GM11168 (cell line): ENCODE measurements at regions not wholly inside any gene's neighbourhood (a gene's known extent, or its start where the extent isn't known, plus 50 kb on each side); places are given as distances from the start of the nearest gene placed in this dataset.
"Not testable (repeated sequence)": the region's sequence is repeated elsewhere in the genome, so short reads cannot be mapped to it uniquely, and the experiment has no call there.

Experiments used
- in situ Hi-C: fragments of 300-500 bp; cut with MboI; formaldehyde crosslinking; loops from one replicate; pipeline ENCODE4 v1.12.0; 2022; ENCODE audit warnings: low sequenced_read_pairs; ENCODE audit not compliant: unreplicated experiment

DNA sequence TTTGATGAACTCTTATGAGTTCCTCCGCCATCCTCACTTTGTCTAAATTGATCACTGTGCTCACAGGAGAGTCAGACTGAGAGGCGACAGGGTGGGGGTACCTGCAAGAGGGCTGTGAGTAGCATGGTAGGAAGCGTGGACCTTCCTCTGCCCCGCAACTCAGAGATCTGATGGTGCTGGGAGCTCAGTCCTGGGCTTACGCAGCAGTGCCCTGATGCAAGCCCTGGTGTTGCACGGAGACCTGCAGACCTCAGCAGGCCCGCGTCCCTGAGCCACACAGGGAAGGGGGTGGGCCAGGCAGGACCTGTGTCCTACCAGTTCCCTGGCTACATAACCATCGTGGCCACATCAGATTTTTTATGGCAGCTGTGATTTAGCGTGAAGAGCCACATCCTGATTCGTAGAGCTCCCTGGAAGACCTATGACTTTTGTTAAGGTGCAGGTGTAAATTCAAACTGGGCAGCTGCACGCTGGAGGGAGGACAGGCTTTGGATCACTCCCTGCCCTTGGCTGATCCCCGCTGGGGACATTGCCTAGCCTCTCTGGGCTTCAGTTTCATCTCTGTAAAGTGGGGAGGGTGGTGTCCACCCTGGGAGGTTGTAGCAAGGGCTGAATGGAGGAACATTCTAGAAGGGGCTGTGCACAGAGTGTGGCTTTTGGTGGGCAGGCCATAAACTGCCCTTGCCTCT, 176.1 kb downstream of the KLF13 start:
- in situ Hi-C loops = no loop called here

DNA sequence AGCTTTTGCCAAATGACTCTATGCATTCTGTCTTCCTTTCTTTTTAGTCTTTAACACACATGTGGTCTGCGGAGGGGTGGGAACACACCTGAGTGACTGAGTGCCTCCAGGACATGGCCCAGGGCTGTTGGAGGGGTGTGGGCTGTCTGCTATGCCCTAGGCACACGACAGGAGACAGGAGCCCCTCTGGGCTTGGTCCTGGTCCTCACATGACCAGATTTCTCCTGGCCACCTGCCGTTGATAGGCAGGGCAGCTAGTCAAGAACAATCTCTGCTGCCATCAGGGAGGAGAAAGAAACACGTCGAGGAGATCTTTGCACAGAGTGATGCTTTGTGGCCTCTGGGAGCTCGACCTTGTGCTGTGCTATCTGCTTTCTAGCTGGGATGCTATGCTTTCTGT, 176.6 kb downstream of the KLF13 start:
- in situ Hi-C loops = no loop called here

DNA sequence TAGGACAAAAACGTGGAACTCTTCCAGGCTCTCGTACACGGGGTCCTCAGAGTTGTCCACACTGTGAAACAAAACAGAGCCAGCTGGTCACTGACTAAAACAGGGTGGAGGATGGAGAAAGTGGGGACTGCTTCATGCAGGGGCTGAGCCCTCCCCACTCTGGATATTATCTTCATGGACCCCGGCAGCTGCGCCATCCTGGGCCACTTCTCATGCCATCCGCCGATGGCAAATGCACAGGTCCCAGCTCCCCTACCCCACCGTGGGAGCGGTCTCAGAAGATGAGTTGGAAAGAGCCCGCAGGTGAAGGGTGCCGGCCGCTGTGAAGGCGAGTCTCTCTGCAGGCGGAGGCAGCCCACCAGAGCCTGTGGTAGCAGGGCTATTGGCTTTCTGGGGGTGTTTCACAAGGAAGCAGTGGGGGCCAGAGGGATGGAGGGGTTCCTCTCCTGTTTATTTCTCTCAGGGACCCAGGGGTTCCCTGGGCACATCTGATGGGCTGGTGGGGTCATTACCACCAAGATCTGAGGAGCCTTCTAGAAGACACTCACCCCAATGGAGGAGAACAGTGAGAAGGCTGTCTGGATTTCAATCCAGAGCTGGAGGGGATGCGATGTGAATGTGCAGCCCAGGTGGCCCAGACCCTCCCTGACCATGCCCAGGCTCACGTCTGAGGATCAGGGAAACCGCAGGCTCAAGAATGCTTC, 177.3 kb downstream of the KLF13 start:
- in situ Hi-C loops = no loop called here

DNA sequence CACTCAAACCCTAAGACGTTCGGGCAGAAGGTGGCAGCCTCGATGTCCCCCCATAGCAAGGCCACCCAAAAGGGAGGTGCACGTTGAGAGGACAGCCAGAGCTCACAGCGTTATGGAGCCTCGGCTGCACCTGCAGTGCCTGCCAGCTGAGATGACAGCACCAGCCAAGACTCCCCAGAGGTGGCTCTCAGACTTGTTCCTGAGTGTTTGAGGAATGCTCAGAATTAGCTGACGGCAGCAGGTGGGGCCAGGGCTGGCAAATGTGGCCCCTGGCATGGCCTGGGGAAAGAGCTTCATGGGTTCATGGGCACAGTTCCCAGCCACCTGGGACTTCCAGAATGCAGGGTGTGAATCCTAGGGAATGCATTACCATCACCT, 177.8 kb downstream of the KLF13 start:
- in situ Hi-C loops = no loop called here

DNA sequence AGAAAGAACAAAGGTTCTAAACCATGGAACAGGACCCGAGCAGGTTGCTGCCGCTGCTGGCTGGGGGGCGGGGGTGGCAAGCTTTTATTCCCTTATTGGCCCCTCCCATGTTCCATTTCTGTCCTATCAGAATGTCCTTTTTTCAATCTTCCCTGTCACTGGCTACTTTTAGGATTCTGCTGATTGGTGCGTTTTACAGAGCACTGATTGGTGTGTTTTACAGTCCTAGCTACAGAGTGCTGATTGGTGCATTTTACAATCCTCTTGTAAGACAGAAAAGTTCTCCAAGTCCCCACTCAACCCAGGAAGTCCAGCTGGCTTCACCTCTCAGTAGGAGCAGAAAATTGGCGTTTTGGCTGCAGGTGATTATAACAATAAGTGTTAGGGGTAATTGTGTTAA, 180.9 kb downstream of the KLF13 start:
- in situ Hi-C loops = not testable (repeated sequence)

DNA sequence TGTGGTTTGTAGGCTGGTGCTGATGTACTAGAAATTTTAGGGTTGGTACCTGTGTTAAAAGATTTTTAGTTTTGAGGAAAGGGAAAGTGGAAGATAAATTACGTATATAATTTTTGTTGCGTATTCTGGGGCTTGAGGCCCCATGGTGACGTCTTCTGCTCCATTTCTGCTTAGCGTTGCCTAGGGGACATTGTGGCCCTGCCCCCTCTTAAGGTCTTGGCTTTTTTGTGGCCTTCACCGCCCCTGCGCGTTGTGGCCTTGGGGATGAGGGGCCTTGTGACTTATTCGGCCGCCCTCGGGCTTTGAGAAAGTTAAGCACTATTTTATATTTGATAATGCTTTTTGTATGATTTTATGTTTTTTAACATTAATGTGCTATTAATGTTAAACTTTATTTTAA, 182.0 kb downstream of the KLF13 start:
- in situ Hi-C loops = no loop called here

DNA sequence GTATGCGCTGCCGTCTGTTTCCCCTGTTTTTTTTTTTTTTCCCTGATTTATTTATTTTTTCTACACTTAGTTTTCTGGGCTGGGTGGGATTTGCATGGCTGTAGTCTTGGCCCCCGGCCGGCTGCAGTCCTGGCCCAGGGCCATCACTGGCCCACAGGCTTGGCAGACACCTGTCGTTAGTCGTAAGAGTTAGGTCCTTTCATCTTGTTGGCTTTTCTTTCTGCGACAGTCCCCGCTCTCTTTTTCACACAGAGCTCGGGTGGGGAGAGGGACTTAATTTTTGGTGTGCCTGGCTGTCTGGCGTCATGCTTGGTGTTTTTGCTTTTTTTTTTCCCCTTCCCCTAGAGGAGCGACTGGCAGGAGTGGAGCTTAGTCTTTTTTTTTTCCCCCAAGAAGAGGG, 183.4 kb downstream of the KLF13 start:
- in situ Hi-C loops = no loop called here

DNA sequence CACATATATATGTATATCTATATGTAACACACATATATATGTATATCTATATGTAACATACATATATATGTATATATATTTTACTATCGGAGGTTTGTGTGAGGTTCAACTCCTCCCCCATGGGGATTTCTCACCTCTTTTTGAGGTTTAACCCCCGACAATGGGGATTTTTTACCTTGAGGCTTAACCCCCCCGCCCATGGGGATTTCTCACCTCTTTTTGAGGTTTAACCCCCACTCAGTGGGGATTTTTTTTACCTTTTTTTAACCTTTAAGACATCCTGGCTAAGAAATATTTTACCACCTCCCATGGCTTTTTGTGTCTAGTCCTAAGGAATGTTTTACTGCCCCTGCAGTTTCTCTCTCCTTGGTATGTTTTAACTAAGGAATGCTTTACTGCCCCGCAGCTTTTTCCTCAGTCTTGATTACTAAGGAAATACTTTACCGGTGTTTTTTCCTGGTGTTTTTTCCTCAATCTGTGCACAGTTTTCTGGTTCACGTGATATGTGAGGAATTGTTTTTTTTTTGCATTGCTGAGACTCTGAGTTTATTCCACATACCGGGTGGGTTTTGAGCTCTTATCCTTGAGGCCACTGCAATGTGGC, 185.2 kb downstream of the KLF13 start:
- in situ Hi-C loops = no loop called here

DNA sequence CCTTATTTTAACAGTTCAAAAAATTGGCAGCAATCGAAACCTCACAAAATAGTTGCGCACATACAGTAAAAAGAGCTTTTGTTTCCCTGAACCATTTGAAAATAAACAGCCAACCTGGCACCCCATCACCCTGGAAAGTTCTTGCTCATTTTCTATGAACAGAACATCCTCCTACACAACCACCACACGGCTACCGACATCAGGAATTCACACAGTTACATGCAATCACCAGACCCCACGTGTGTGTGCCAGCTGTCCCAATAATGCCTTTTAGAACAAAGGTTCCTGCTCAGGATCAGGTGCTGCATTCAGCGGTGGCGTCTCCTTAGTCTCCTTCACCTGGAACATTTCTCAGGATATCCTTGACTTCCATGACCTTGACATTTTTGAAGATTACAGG, 186.5 kb downstream of the KLF13 start:
- in situ Hi-C loops = no loop called here

DNA sequence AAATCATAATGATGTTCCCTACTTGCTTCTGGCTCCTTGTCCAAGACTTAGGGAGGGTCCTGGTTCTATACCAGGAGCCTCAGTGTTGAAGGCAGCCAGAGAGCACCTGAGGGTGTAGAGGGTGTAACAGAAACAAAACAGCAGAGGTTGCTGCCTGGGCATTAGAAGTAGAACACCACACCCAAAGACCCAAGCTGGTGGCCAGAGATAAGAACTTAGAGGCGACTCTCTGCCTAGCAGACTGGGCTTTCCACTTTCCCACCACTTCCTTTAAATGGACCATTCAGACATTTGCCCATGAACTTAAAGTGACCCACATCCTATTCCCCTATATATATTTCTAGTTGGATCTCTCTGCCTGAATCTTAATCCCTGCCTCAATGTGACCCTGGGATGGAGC, 189.8 kb downstream of the KLF13 start:
- in situ Hi-C loops = no loop called here

DNA sequence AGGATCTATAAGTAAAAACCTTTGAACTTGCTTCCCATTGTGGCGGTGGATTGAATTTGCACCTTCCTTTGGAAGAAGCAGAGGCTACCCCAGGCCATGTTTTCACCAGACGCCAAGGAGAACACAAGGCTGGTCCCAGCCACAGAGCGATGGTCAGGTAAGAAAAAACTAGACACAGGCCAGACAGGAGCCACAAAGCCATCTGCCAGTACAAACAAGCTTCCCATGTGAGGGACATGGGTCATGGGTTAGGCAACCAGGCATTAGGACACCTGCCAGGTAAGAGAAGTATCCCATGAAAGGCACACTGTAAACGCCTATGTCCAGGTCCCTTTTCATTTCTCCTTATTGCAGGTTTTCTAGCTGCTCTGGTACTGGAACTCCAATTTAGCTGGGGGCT, 190.2 kb downstream of the KLF13 start:
- in situ Hi-C loops = no loop called here

DNA sequence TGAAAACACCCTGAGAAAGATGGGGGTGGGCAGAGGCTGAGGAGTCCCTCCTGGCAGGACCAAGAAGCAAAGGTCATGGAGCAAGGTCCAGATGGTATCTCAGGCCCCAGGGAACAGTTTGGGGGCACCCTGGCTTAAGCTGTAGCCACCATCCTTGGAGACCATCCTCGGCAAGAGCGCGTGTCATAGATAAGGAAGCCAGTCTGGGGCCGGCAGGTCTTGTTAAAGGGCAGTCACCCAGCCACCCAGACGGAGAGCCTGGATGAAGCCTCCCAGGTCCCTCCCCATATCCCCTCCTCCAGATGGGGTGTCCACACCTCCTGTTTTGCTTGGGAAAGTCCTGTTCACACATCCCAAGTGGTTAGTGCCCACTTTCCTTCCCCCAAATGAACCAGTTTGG, 191.1 kb downstream of the KLF13 start:
- in situ Hi-C loops = no loop called here

DNA sequence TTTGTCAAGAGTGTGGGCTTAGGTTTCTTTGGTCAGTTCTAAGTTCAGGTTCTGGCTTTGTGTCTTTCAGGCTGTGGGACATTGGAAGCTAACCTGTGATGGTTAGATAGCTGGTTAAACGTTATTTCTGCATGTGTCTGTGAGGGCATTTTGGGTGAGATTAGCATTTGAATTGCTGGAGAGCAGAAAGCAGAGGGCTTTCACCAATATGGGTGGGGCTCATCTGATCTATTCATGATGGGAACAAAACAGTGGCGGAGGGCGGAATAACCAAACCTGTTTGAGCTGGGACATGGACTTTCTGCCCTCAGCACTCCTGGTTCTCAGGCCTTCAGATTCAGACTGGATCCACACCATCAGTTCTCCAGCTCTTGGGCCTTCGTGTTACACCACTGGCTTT, 195.4 kb downstream of the KLF13 start:
- in situ Hi-C loops = no loop called here

DNA sequence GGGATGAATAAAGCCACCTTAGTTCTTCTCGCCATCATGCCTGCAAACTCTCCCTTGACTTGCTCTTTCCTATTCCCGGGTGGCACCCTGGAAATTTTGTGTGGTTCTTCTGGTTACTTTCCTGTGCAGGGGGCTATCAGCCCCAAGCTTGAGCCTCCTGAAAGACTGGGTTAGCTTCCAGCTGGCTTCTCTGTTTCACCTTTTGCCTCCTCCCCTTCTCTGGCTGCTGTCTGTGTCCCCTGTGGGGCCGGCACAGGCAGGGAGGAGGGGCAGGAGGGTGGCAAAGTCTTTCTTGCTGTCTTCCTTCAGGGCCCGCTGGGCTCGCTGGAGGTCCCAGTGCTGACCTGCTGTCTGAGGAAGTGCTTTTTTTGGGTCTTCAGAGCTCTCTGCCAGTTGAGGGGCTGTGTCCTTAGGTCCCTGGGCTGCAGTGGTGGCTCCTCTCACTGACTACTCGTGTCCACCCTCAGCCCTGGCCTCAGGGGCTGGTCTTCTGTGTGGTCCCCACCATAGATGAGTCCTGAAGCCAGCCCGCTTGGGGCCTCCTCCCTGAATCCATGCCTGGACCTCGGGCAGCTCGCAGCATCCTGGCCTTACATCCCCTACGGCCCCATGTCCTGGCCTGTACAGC, 196.5 kb downstream of the KLF13 start:
- in situ Hi-C loops = no loop called here

DNA sequence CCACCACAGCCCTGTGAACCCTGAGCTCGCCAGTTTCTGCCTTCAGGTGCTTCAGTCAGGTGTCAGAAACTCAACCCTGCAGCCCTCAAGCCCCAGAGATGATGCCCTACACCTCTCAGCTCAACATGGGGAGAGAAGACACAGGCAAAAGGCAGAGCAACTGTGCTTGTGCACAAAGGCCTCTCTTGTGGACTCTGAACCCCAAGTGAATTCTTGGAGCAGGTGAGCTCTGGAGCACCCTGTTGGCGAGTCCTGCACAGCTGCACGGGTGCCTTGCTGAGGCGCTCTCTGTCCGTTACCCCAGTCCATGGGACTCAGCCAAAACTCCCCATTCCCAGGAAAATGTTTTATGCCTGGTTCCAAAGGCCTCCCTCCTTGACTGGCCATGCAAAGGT, 197.0 kb downstream of the KLF13 start:
- in situ Hi-C loops = no loop called here

DNA sequence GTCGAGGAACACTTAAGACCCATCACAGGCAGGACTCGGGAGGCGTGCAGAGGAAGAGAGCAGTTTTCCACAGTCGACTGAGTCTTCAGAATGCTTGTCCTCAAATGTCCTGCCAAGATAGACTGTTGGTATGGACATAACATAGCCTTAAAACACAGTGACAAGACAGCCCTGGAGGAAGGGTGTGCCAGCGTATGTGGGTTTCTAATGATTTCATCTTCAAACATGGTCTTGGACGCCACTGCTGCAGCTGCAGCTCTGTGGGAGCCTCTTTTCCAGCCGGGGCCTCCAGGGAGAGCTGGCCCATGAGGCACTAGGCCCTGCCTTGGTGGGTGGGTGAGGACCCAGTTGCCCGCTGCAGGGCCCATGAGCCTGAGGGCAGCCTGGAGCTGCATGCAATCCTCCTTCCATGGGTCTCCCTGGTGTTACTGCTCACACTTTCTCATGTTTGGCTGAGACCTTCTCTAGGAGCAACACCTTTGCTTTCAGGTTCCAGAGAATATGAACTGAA, 198.6 kb downstream of the KLF13 start:
- in situ Hi-C loops = no loop called here

DNA sequence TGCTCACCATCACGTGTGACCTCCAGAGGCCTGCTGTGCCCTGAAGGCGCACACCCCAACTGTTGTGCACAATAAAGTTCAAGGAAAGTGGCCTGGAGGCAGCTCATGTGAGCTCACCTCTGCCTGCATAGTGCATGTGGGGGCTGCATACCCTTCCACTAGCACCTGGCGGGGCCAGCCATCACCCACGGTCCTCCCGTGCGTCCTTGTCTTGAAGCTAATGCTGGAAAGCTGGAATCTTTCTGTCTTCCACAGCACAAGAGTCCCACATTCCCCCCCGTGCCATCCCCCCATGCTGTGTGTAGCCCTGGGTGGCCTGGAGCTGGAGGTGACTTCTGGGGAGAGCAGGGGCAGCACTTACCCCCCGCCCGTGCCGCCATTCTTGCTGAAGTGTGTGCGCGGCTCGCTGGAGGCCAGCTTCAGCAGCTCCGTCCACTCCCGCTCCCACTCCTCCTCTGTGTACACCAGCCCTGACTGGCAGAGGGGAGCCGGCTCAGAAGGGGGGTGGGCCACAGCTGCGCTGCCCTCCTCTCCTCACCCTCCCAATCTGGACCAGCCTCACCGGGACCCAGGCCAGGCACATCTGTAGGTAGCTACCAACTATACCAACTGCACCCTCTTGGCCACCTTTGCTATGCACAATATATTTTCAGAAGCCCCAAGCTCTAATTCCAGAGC, 199.5 kb downstream of the KLF13 start:
- in situ Hi-C loops = no loop called here

DNA sequence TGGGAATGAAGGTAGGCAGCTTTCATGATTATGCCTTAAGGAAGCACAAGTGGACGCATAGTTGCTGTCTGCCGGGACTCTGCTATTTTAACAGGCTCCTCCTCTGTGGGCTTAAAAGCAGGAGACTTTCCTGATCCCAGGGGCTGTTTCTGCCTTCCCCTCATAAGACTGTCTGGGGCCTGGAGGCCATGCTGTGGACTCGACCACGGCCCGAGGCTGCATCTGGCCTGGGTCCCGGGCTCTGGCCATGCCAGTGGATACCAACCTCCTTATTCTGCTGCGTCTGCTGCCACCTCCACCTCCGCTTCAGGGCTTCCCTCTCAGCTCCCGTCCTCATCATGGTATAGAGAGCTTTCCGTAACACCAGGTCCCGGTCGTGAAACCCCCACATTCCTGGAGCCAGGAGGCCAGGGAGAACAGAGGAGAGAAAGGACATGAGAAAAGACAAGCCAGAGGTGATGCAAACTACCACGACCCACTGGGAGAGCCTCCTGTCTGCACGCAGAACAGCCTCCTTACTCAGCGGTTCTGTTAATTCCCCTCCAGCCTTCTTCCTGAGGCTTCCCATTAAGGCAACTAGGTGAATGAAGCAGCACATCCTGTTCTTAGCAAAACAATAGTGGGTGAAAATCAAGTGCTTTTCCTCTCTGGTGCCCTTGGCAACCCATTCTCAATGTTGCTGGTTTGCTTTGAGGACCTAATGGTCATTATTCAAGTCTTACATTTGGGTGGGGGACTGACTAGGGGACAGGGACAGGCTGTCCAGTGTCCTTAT, 200.5 kb downstream of the KLF13 start:
- in situ Hi-C loops = no loop called here

DNA sequence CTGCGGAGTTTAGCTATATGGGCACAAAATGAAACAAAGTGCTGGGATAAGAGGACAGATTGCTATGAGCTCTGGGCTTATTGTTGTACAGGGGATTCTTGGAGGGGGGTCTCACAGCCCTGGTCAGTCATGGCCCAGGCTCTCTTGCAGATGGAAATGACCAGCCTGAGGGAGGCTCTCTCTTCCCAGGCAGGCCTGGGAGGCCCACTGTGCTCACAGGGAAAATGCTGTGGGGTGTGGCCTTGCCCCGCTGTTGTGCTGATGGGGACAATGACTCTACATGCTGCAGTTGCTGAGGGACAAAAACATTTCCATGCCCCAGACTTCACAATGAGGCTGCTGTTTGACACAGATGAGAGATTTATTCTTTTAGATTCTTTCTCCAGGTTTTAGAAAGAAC, 202.2 kb downstream of the KLF13 start:
- in situ Hi-C loops = no loop called here
